K562 (cell line): ENCODE measurements at regions not wholly inside any gene's neighbourhood (a gene's known extent, or its start where the extent isn't known, plus 50 kb on each side); places are given as distances from the start of the nearest gene placed in this dataset.

Experiments used
- ARID3A ChIP-seq: IDR thresholded peaks from 2 replicates; pipeline ENCODE4 v1.6.1; 2012; ENCODE audit warnings: low read depth, low read length, improper control_type of control experiment, borderline replicate concordance
- CC2D1A ChIP-seq: fragments of 450-650 bp; IDR thresholded peaks from 2 replicates; pipeline ENCODE4 v1.6.1; 2017; ENCODE audit warnings: mild to moderate bottlenecking
- CCNT2 ChIP-seq: IDR thresholded peaks from 2 replicates; pipeline ENCODE4 v1.6.1; 2011; ENCODE audit warnings: borderline replicate concordance, low read depth, mild to moderate bottlenecking, moderate library complexity, mixed read lengths, low read length; ENCODE audit not compliant: insufficient read length; ENCODE audit errors: extremely low read depth
- CXXC5 ChIP-seq: fragments of 250-450 bp; sonication (Bioruptor Pico); IDR thresholded peaks from 2 replicates; pipeline ENCODE4 v1.8.0; 2022; ENCODE audit warnings: inconsistent platforms, mild to moderate bottlenecking, moderate library complexity
- ELF1 ChIP-seq: fragments of 200-800 bp; sonication (Bioruptor generic); IDR thresholded peaks from 2 replicates; pipeline ENCODE4 v1.6.1; 2016; ENCODE audit warnings: missing genetic modification characterization, missing compliant biosample characterization
- EP400 ChIP-seq: fragments of 450-650 bp; IDR thresholded peaks from 2 replicates; pipeline ENCODE4 v1.6.1; 2017; ENCODE audit warnings: antibody characterized with exemption, mild to moderate bottlenecking, moderate library complexity
- HNRNPL ChIP-seq: fragments of 200-400 bp; formaldehyde crosslinking; IDR thresholded peaks from 2 replicates; pipeline ENCODE4 v1.6.1; 2017; ENCODE audit warnings: low read depth, mild to moderate bottlenecking, low read length
- RBBP5 ChIP-seq: fragments of 200-600 bp; sonication (generic); IDR thresholded peaks from 2 replicates; pipeline ENCODE4 v1.6.1; 2012; ENCODE audit warnings: borderline replicate concordance, mild to moderate bottlenecking, low read length, control low read depth, inconsistent platforms; ENCODE audit not compliant: insufficient read depth, poor library complexity, severe bottlenecking
- SMC3 ChIP-seq: conservative IDR thresholded peaks from 2 replicates; pipeline ENCODE4 v1.6.1; 2011; ENCODE audit warnings: low read depth, low read length, improper control_type of control experiment; ENCODE audit not compliant: insufficient read depth
- YBX1 ChIP-seq: fragments of 450-650 bp; IDR thresholded peaks from 2 replicates; pipeline ENCODE4 v1.7.1; 2016; ENCODE audit warnings: mild to moderate bottlenecking
- ZNF609 ChIP-seq: sonication (generic); formaldehyde crosslinking; IDR thresholded peaks from 2 replicates; pipeline ENCODE4 v1.8.1; 2023; ENCODE audit warnings: missing genetic modification reagents, mild to moderate bottlenecking, borderline replicate concordance
- TF ChIP-seq, protein P1 (sequence below): fragments of 250-450 bp; sonication (Bioruptor Pico); IDR thresholded peaks from 2 replicates; pipeline ENCODE4 v1.8.0; 2022; ENCODE audit warnings: moderate library complexity, mild to moderate bottlenecking, inconsistent platforms
- TF ChIP-seq, protein P2 (sequence below), 3 experiments: IDR thresholded peaks in 2 of 3; conservative IDR thresholded peaks in 1 of 3; 2 replicates each; pipeline ENCODE4 v1.5.1; 2011 to 2012; ENCODE audit warnings: low read length in 3 of 3, mild to moderate bottlenecking in 3 of 3, control low read depth in 2 of 3, improper control_type of control experiment in 1 of 3, inconsistent platforms in 1 of 3, low read depth in 1 of 3, mixed read lengths in 1 of 3, moderate library complexity in 1 of 3; ENCODE audit not compliant: insufficient read depth in 2 of 3
- TF ChIP-seq, protein P3 (sequence below): sonication (generic); formaldehyde crosslinking; IDR thresholded peaks from 2 replicates; pipeline ENCODE4 v1.9.0; 2022; ENCODE audit warnings: mild to moderate bottlenecking, missing genetic modification reagents
- TF ChIP-seq, protein P4 (sequence below): fragments of 200-800 bp; sonication (Bioruptor generic); IDR thresholded peaks from 2 replicates; pipeline ENCODE4 v1.6.1; 2017; ENCODE audit warnings: missing genetic modification characterization, missing compliant biosample characterization

- no peak for TF ChIP-seq CXXC5 (CRISPR knock-in tag)
- TF ChIP-seq CCNT2: no peak
- TF ChIP-seq YBX1: no peak
- TF ChIP-seq ELF1 (tag): peak; percentile 32; the same call in 1 of the 2 replicates
- TF ChIP-seq, protein P1, sequence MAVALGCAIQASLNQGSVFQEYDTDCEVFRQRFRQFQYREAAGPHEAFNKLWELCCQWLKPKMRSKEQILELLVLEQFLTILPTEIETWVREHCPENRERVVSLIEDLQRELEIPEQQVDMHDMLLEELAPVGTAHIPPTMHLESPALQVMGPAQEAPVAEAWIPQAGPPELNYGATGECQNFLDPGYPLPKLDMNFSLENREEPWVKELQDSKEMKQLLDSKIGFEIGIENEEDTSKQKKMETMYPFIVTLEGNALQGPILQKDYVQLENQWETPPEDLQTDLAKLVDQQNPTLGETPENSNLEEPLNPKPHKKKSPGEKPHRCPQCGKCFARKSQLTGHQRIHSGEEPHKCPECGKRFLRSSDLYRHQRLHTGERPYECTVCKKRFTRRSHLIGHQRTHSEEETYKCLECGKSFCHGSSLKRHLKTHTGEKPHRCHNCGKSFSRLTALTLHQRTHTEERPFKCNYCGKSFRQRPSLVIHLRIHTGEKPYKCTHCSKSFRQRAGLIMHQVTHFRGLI (CRISPR knock-in tag): no peak
- no peak for TF ChIP-seq RBBP5
- TF ChIP-seq, protein P2, sequence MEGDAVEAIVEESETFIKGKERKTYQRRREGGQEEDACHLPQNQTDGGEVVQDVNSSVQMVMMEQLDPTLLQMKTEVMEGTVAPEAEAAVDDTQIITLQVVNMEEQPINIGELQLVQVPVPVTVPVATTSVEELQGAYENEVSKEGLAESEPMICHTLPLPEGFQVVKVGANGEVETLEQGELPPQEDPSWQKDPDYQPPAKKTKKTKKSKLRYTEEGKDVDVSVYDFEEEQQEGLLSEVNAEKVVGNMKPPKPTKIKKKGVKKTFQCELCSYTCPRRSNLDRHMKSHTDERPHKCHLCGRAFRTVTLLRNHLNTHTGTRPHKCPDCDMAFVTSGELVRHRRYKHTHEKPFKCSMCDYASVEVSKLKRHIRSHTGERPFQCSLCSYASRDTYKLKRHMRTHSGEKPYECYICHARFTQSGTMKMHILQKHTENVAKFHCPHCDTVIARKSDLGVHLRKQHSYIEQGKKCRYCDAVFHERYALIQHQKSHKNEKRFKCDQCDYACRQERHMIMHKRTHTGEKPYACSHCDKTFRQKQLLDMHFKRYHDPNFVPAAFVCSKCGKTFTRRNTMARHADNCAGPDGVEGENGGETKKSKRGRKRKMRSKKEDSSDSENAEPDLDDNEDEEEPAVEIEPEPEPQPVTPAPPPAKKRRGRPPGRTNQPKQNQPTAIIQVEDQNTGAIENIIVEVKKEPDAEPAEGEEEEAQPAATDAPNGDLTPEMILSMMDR (IDR thresholded peaks at IDR 0.05 in 2 of 3, conservative IDR thresholded peaks at IDR 0.05 in 1 of 3; ENCODE audit: insufficient read depth in 2 of 3, low read depth in 1 of 3, low read length in 3 of 3): peak; percentile 62 to 75 (median 71)
- no peak for TF ChIP-seq ZNF609 (CRISPR knock-in tag)
- TF ChIP-seq SMC3: peak; percentile 74
- TF ChIP-seq, protein P3, sequence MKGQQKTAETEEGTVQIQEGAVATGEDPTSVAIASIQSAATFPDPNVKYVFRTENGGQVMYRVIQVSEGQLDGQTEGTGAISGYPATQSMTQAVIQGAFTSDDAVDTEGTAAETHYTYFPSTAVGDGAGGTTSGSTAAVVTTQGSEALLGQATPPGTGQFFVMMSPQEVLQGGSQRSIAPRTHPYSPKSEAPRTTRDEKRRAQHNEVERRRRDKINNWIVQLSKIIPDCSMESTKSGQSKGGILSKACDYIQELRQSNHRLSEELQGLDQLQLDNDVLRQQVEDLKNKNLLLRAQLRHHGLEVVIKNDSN (CRISPR knock-in tag): no peak
- no peak for TF ChIP-seq ARID3A
- no peak for TF ChIP-seq HNRNPL
- TF ChIP-seq, protein P4, sequence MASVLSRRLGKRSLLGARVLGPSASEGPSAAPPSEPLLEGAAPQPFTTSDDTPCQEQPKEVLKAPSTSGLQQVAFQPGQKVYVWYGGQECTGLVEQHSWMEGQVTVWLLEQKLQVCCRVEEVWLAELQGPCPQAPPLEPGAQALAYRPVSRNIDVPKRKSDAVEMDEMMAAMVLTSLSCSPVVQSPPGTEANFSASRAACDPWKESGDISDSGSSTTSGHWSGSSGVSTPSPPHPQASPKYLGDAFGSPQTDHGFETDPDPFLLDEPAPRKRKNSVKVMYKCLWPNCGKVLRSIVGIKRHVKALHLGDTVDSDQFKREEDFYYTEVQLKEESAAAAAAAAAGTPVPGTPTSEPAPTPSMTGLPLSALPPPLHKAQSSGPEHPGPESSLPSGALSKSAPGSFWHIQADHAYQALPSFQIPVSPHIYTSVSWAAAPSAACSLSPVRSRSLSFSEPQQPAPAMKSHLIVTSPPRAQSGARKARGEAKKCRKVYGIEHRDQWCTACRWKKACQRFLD (CRISPR knock-in tag): no peak
- TF ChIP-seq CC2D1A: peak; percentile 29; the same call in 1 of the 2 replicates
- TF ChIP-seq EP400: no peak
These were observed 193.4 kb downstream of the TDRD15 start (continued) for GRCh38 chr2:21317131-21317530.
